Ishikawa (cell line): ENCODE measurements at regions not wholly inside any gene's neighbourhood (a gene's known extent, or its start where the extent isn't known, plus 50 kb on each side); places are given as distances from the start of the nearest gene placed in this dataset.

Experiments used
- CEBPB ChIP-seq: IDR thresholded peaks from 2 replicates; pipeline ENCODE4 v1.6.1; 2012
- CREB1 ChIP-seq: IDR thresholded peaks from 2 replicates; pipeline ENCODE4 v1.6.1; 2012; ENCODE audit warnings: low read depth
- EGR1 ChIP-seq: IDR thresholded peaks from 2 replicates; pipeline ENCODE4 v1.6.1; 2012
- EP300 ChIP-seq: IDR thresholded peaks from 2 replicates; pipeline ENCODE4 v1.6.1; 2012; ENCODE audit warnings: borderline replicate concordance
- FOXM1 ChIP-seq: IDR thresholded peaks from 2 replicates; pipeline ENCODE4 v1.6.1; 2012; ENCODE audit warnings: low read depth, borderline replicate concordance
- NFIC ChIP-seq: IDR thresholded peaks from 2 replicates; pipeline ENCODE4 v1.6.1; 2012
- RAD21 ChIP-seq: IDR thresholded peaks from 2 replicates; pipeline ENCODE4 v1.6.1; 2012; ENCODE audit warnings: low read depth
- TAF1 ChIP-seq: IDR thresholded peaks from 2 replicates; pipeline ENCODE4 v1.6.1; 2012; ENCODE audit warnings: low read depth, mild to moderate bottlenecking
- TCF12 ChIP-seq: IDR thresholded peaks from 2 replicates; pipeline ENCODE4 v1.6.1; 2012; ENCODE audit warnings: low read depth
- TEAD4 ChIP-seq: IDR thresholded peaks from 2 replicates; pipeline ENCODE4 v1.6.1; 2012
- YY1 ChIP-seq: IDR thresholded peaks from 2 replicates; pipeline ENCODE4 v1.6.1; 2012; ENCODE audit warnings: low read depth
- ZBTB7A ChIP-seq: IDR thresholded peaks from 2 replicates; pipeline ENCODE4 v1.6.1; 2012; ENCODE audit warnings: low read depth
- TF ChIP-seq, protein P1 (sequence below): IDR thresholded peaks from 2 replicates; pipeline ENCODE4 v1.6.1; 2012
- TF ChIP-seq, protein P2 (sequence below): IDR thresholded peaks from 2 replicates; pipeline ENCODE4 v1.6.1; 2012
- TF ChIP-seq, protein P3 (sequence below): IDR thresholded peaks from 2 replicates; pipeline ENCODE4 v1.6.1; 2012; ENCODE audit warnings: low read depth, mild to moderate bottlenecking

DNA sequence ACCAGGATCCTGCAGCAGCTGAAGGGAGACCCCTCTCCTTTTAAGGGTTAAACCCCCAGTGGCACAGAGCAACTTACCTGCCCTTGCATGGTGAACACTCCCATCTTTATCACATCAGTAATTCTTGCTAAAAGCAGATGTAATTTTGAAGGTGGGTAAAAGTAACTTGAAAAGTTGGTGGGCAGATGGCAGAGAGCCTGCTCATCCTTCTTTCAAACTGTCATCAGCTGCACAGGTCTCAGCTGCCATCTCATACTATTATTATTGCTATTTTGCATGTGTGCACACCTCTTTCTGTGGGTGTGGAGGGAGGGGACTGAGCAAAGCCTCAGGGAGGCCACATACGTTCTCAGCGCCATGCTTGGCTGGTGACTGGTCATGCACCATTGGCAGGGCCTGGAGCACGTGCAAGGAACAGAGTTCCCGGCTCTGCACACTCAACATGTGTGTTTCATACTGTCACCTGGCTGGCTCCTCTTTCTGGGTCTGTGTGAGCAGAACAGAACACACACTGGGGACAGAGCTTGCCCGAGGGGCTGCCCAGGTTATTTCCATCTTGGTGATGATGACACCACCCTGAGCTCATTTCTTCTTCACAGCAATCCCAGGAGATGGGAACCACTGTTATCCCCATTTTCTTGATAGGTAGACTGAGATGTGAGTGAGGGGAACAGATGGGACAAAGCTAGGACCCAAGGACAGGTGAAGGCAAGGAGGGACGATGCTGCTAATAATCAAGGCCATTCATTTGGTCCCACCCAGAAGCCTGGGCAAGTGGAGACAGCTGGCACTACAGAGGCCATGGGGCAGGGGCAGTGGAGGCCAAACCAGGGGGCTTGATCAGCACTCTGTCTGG, 95.8 kb upstream of the KLF13 start:
- no peak for TF ChIP-seq YY1
- TF ChIP-seq, protein P1, sequence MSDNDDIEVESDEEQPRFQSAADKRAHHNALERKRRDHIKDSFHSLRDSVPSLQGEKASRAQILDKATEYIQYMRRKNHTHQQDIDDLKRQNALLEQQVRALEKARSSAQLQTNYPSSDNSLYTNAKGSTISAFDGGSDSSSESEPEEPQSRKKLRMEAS: peak; percentile 68

DNA sequence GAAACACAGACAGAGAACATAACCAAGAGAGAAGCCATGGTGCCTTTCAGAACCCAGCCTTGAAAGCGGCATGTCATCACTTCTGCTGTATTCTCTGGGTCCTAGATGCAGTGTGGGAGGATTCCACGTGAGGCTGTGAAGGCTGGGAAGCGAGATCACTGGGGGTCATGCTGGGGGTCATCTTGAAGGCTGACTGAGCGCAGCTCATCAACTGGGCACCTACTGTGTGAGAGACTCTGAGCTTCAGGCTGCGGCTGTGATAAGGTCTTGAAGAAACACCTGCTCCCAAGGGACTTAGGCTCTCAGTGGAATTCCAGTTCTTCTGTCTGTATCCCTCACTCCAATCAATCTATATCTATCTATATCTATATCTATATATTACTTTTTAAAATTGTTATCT, 91.8 kb upstream of the KLF13 start:
- TF ChIP-seq CREB1 (no peak), EP300 (no peak), YY1 (no peak), ZBTB7A (no peak)

DNA sequence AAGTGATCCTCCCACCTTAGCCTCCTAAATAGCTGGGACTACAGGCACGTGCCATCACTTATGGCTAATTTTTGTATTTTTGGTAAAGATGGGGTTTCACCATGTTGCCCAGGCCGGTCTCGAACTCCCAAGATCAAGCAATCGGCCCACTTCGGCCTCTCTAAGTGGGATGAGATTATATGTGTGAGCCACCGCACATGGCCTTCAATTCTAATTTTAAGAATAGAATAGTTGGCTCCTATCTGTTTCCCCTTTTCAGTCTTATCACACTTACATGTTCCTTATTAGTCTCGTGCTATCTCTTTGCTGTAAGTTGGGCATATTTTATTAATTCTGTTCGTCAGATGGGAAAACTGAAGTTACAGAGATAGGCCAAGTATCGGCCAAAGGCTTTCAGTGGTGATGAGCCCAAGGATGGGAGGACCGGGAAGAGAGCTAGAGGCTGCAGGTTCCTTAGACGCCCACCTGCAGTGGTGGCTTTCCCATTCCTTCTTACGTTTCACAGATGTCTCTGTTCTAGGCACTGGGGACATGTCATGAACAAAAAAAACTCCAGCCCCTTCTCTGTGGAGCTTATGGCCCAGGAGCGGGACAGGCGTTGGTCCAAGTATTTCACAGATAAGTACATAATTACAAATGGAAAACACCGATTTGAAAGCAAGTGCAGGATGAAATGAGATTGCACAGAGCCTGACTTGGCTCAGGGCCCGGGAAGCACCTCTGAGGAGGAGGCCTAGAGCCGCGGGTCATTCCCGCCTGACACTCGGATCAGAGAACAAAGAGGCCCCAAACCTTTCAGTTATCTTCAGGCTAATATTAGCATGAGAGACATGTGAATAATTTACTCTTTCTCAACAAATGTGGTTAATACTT, 91.1 kb upstream of the KLF13 start:
- TF ChIP-seq NFIC: no peak
- TF ChIP-seq, protein P2, sequence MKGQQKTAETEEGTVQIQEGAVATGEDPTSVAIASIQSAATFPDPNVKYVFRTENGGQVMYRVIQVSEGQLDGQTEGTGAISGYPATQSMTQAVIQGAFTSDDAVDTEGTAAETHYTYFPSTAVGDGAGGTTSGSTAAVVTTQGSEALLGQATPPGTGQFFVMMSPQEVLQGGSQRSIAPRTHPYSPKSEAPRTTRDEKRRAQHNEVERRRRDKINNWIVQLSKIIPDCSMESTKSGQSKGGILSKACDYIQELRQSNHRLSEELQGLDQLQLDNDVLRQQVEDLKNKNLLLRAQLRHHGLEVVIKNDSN: no peak
- no peak for TF ChIP-seq YY1
- no peak for TF ChIP-seq EP300
- TF ChIP-seq FOXM1: no peak
- no peak for TF ChIP-seq ZBTB7A
- no peak for TF ChIP-seq RAD21
- no peak for TF ChIP-seq TEAD4
- TF ChIP-seq TCF12: no peak
- no peak for TF ChIP-seq TAF1
- no peak for TF ChIP-seq CEBPB
- TF ChIP-seq, protein P1: no peak

DNA sequence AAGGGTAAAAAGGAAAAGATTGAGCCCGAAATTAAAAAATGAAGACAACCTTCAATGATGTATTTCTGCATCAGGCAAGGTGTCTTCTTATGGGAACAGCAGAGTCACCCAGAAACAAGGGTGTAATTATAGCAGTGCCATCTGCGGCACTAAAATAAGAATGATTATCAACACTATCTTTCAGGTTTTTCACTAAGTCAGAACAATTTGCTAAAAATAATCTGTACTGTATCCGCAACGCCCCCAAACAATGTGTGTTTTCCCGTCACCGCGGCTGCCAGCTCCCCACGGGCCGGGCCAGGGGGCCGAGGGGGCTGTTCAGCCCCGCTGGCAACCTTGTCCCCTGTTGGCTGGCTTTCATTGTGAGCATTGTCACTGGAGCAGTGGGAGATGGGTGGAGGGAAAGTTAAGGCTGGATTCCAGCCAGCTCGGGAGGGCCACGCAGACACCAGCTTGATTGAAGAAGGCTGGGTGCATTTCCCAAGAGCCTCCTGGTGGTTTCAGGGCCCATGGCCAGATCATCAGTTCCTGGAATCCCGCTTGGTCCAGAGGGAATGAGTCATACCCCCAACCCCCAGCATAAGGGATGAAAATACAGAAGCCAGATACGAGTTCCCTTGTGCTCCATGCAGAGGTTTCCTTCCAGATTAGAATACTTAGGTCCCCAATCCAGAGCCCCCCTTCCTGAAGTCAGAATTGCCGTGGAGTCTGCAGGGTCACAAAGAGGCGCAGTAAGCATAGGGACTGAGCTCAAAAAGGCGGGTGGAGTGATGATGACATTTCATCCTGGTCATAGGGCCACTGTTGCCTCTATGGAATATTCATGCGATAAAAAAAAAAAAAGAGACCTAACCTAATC, 90.2 kb upstream of the KLF13 start:
- TF ChIP-seq ZBTB7A (peak; percentile 75; the same call in 1 of the 2 replicates), RAD21 (0 out of 2 replicates have a peak, but pooled peaks have one; percentile 12), CREB1 (no peak), CEBPB (peak; percentile 43; the same call in 1 of the 2 replicates), EP300 (0 out of 2 replicates have a peak, but pooled peaks have one; percentile 39), TCF12 (peak; percentile 38; the same call in 1 of the 2 replicates), TEAD4 (peak; percentile 65), NFIC (peak; percentile 86)
- TF ChIP-seq, protein P2: no peak

DNA sequence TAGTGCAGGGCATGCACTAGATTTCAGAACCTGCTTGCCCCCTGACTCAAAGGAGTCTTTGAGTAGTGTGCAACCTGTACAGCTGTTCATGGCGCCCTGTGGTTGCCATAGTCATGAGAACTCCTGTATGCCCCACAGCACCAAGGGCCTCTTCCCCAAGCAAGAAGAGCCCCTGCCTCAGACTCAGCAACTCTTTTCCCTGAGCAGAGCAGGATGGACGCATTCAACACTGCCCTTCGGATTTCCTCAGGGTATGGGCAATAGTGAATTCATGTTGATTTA, 89.7 kb upstream of the KLF13 start:
- TF ChIP-seq CREB1 (no peak), ZBTB7A (no peak), TCF12 (no peak), TEAD4 (no peak), EGR1 (no peak), CEBPB (no peak), TAF1 (no peak), EP300 (no peak), NFIC (no peak), YY1 (no peak), RAD21 (no peak), FOXM1 (no peak)
- TF ChIP-seq, protein P3, sequence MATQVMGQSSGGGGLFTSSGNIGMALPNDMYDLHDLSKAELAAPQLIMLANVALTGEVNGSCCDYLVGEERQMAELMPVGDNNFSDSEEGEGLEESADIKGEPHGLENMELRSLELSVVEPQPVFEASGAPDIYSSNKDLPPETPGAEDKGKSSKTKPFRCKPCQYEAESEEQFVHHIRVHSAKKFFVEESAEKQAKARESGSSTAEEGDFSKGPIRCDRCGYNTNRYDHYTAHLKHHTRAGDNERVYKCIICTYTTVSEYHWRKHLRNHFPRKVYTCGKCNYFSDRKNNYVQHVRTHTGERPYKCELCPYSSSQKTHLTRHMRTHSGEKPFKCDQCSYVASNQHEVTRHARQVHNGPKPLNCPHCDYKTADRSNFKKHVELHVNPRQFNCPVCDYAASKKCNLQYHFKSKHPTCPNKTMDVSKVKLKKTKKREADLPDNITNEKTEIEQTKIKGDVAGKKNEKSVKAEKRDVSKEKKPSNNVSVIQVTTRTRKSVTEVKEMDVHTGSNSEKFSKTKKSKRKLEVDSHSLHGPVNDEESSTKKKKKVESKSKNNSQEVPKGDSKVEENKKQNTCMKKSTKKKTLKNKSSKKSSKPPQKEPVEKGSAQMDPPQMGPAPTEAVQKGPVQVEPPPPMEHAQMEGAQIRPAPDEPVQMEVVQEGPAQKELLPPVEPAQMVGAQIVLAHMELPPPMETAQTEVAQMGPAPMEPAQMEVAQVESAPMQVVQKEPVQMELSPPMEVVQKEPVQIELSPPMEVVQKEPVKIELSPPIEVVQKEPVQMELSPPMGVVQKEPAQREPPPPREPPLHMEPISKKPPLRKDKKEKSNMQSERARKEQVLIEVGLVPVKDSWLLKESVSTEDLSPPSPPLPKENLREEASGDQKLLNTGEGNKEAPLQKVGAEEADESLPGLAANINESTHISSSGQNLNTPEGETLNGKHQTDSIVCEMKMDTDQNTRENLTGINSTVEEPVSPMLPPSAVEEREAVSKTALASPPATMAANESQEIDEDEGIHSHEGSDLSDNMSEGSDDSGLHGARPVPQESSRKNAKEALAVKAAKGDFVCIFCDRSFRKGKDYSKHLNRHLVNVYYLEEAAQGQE: no peak
- TF ChIP-seq, protein P2: no peak
- TF ChIP-seq, protein P1: no peak

DNA sequence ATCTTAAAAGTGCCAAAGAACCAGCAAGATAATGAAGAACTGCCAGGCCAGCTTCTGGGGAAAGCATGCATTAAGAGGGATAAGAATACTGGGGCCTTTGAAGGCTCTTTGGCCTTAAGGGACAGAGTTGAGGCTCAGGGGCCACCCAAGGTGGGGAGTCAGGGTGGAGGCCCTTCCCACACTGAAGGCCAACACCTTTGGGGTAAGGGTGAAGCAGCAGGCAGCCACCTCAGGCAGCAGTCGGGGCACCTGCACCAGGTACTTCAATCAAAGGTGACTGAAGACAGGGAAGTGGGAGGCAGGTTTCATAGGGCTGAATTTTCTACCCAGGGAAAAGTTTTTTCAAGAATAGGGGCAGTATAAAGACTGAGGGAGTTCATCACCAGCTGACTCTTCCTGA, 87.7 kb upstream of the KLF13 start:
- no peak for TF ChIP-seq CEBPB
- TF ChIP-seq YY1: no peak
- TF ChIP-seq RAD21: no peak
- TF ChIP-seq TEAD4: no peak
- TF ChIP-seq, protein P2: no peak
- TF ChIP-seq ZBTB7A: no peak
- TF ChIP-seq TCF12: no peak
- TF ChIP-seq EP300: no peak
- TF ChIP-seq, protein P1: no peak
- no peak for TF ChIP-seq NFIC
- TF ChIP-seq TAF1: no peak
- TF ChIP-seq EGR1: no peak
- TF ChIP-seq CREB1: no peak
- TF ChIP-seq, protein P3: no peak
- no peak for TF ChIP-seq FOXM1
